ENCODE measurements at regions not wholly inside any gene's neighbourhood (a gene's known extent, or its start where the extent isn't known, plus 50 kb on each side); places are given as distances from the start of the nearest gene placed in this dataset.

DNA sequence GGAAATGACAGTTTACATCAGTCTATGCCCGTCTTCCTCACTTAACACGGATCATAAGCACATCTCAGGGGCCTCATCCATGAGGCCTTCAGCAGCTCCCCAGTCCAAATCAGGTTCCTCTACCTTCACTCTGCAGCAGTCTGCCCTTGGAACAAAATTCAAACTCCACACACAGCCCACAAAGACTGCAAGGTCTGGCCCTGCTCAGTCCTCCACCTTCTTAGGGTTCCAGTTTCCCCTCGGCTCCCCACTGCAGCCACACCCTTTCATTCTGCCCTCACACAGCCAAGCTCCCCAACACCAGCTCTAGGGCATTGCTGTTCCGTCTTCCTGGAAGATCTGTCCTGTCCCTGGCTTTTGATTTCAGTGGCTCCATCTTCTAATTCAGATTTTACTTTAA, 95.2 kb upstream of the IQSEC1 start:
- Histone ChIP-seq H3K27ac (ENCODE audit: low read length) (no peak overlapping the region), H3K4me1 (ENCODE audit: control insufficient read depth, insufficient read depth, low read length) (no peaks in the 10 kb centered on the region), H3K9me3 (ENCODE audit: control insufficient read depth, low read depth, low read length) (no peaks in the 10 kb centered on the region), H3K27me3 (ENCODE audit: control insufficient read depth, insufficient read depth, low read length) (peaks cover 3% of the 10 kb centered on the region), H3K36me3 (ENCODE audit: control insufficient read depth, insufficient read depth, low read length) (no peaks in the 10 kb centered on the region), H3K4me3 (ENCODE audit: low read length) (no peak overlapping the region)
- no CpG with 5 or more reads among the region's 4 CpGs for WGBS (ENCODE audit: insufficient coverage, low lambda C conversion rate)
- no peak for DNase-seq

DNA sequence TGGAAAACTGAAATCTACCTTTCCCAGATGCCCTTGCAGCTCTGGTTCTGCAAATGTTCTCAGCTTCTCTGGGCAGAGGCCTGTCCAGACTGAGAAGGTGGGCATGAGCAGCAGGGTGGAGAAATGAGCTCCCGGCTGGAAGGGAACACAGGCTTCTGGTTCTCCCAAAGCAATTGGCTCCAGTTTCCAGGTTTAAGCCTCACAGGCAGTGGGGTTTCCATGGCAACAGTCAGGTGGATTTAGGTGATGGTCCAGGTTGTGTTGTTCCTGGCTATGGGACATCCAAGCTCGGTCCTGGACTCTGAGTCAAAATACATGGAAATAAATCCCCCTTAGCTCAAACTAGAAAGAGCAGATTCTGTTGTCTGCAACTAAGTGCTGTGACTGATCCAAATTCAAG, 94.6 kb upstream of the IQSEC1 start:
- Histone ChIP-seq H3K36me3 (ENCODE audit: control insufficient read depth, insufficient read depth, low read length) (no peaks in the 10 kb centered on the region), H3K4me1 (ENCODE audit: control insufficient read depth, insufficient read depth, low read length) (no peaks in the 10 kb centered on the region), H3K9me3 (ENCODE audit: control insufficient read depth, low read depth, low read length) (no peaks in the 10 kb centered on the region), H3K4me3 (ENCODE audit: low read length) (no peak overlapping the region), H3K27me3 (ENCODE audit: control insufficient read depth, insufficient read depth, low read length) (peaks cover 3% of the 10 kb centered on the region), H3K27ac (ENCODE audit: low read length) (no peak overlapping the region)
- WGBS (ENCODE audit: insufficient coverage, low lambda C conversion rate), result no CpG with 5 or more reads among the region's 2 CpGs
- DNase-seq, result no peak

GRCh38 chr3:13167064-13167743, 94.0 kb upstream of the IQSEC1 start:
- H3K9me3 ChIP-seq (ENCODE audit: control insufficient read depth, low read depth, low read length), result no peaks in the 10 kb centered on the region
- no peak overlapping the region for H3K4me3 ChIP-seq (ENCODE audit: low read length)
- no peak overlapping the region for H3K27ac ChIP-seq (ENCODE audit: low read length)
- H3K27me3 ChIP-seq (ENCODE audit: control insufficient read depth, insufficient read depth, low read length), result peaks cover 2% of the 10 kb centered on the region
- WGBS (ENCODE audit: insufficient coverage, low lambda C conversion rate), result no CpG with 5 or more reads among the region's 11 CpGs
- no peaks in the 10 kb centered on the region for H3K4me1 ChIP-seq (ENCODE audit: control insufficient read depth, insufficient read depth, low read length)
- no peaks in the 10 kb centered on the region for H3K36me3 ChIP-seq (ENCODE audit: control insufficient read depth, insufficient read depth, low read length)
- DNase-seq, result no peak

- no peak overlapping the region for H3K4me3 ChIP-seq (ENCODE audit: low read length)
- H3K27me3 ChIP-seq (ENCODE audit: control insufficient read depth, insufficient read depth, low read length), result no peaks in the 10 kb centered on the region
- WGBS (ENCODE audit: insufficient coverage, low lambda C conversion rate), result no CpG with 5 or more reads among the region's 13 CpGs
- H3K9me3 ChIP-seq (ENCODE audit: control insufficient read depth, low read depth, low read length), result no peaks in the 10 kb centered on the region
- no peak overlapping the region for H3K27ac ChIP-seq (ENCODE audit: low read length)
- no peaks in the 10 kb centered on the region for H3K36me3 ChIP-seq (ENCODE audit: control insufficient read depth, insufficient read depth, low read length)
- no peaks in the 10 kb centered on the region for H3K4me1 ChIP-seq (ENCODE audit: control insufficient read depth, insufficient read depth, low read length)
- DNase-seq, result no peak
Observed at GRCh38 chr3:13166243-13167063, 93.2 kb upstream of the IQSEC1 start.

GRCh38 chr3:13165576-13165975, 92.3 kb upstream of the IQSEC1 start:
- Histone ChIP-seq H3K4me3 (ENCODE audit: low read length) (no peak overlapping the region), H3K4me1 (ENCODE audit: control insufficient read depth, insufficient read depth, low read length) (no peaks in the 10 kb centered on the region), H3K27ac (ENCODE audit: low read length) (no peak overlapping the region), H3K9me3 (ENCODE audit: control insufficient read depth, low read depth, low read length) (no peaks in the 10 kb centered on the region), H3K27me3 (ENCODE audit: control insufficient read depth, insufficient read depth, low read length) (no peaks in the 10 kb centered on the region), H3K36me3 (ENCODE audit: control insufficient read depth, insufficient read depth, low read length) (no peaks in the 10 kb centered on the region)
- DNase-seq, result no peak
- no CpG with 5 or more reads among the region's 9 CpGs for WGBS (ENCODE audit: insufficient coverage, low lambda C conversion rate)

- Histone ChIP-seq H3K9me3 (ENCODE audit: control insufficient read depth, low read depth, low read length) (no peaks in the 10 kb centered on the region), H3K36me3 (ENCODE audit: control insufficient read depth, insufficient read depth, low read length) (no peaks in the 10 kb centered on the region), H3K4me3 (ENCODE audit: low read length) (no peak overlapping the region), H3K27ac (ENCODE audit: low read length) (no peak overlapping the region), H3K27me3 (ENCODE audit: control insufficient read depth, insufficient read depth, low read length) (no peaks in the 10 kb centered on the region), H3K4me1 (ENCODE audit: control insufficient read depth, insufficient read depth, low read length) (no peaks in the 10 kb centered on the region)
- no peak for DNase-seq
- no CpG with 5 or more reads among the region's 9 CpGs for WGBS (ENCODE audit: insufficient coverage, low lambda C conversion rate)
Observed at GRCh38 chr3:13164893-13165492, 91.8 kb upstream of the IQSEC1 start.

- H3K9me3 ChIP-seq (ENCODE audit: control insufficient read depth, low read depth, low read length), result no peaks in the 10 kb centered on the region
- H3K27ac ChIP-seq (ENCODE audit: low read length), result no peak overlapping the region
- no CpG with 5 or more reads among the region's 16 CpGs for WGBS (ENCODE audit: insufficient coverage, low lambda C conversion rate)
- no peaks in the 10 kb centered on the region for H3K4me1 ChIP-seq (ENCODE audit: control insufficient read depth, insufficient read depth, low read length)
- H3K27me3 ChIP-seq (ENCODE audit: control insufficient read depth, insufficient read depth, low read length), result no peaks in the 10 kb centered on the region
- no peak for DNase-seq
- no peaks in the 10 kb centered on the region for H3K36me3 ChIP-seq (ENCODE audit: control insufficient read depth, insufficient read depth, low read length)
- no peak overlapping the region for H3K4me3 ChIP-seq (ENCODE audit: low read length)
Observed at GRCh38 chr3:13163848-13164382, 90.7 kb upstream of the IQSEC1 start.

DNA sequence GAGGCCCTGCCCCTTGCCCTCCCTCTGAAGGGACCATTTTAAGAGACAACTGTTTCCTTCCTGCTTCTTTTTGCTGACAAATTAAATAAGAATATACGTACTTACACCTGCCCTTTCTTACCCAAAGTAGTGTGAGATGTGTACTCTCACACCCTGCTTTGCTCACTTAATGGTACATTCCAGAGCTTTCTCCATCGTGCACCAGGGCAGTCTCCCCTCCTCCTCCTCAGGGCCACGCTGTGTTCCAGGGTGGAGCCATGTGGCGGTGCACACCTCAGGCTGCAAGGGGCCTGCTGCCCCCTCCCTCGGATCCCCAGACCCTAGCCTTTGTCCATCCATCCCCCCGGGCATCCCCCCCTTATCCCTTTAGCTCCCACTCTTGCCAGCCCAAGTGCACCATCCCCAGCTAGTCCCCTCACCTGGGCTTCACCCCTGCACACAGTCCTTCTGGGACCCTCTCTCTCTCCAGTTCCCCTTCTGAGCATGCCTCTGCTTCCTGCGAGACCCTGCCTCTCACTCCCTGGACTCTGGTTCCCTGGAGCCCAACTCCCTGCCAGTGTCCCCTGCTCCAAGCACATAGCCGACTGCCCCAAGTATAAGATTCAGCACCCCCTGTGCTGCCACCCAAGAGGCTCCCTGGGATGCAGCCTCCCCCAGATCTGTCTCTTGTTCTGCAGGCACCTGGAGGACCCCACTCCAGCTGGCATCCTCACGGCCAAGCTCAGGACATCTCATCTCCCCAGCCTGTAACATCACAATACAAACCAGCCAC, 89.5 kb upstream of the IQSEC1 start:
- Histone ChIP-seq H3K27ac (ENCODE audit: low read length) (no peak overlapping the region), H3K27me3 (ENCODE audit: control insufficient read depth, insufficient read depth, low read length) (no peaks in the 10 kb centered on the region), H3K4me1 (ENCODE audit: control insufficient read depth, insufficient read depth, low read length) (no peaks in the 10 kb centered on the region), H3K9me3 (ENCODE audit: control insufficient read depth, low read depth, low read length) (no peaks in the 10 kb centered on the region), H3K4me3 (ENCODE audit: low read length) (no peak overlapping the region), H3K36me3 (ENCODE audit: control insufficient read depth, insufficient read depth, low read length) (no peaks in the 10 kb centered on the region)
- no peak for DNase-seq
- no CpG with 5 or more reads among the region's 9 CpGs for WGBS (ENCODE audit: insufficient coverage, low lambda C conversion rate)

GRCh38 chr3:13161771-13162535, 88.7 kb upstream of the IQSEC1 start:
- Histone ChIP-seq H3K27ac (ENCODE audit: low read length) (no peak overlapping the region), H3K4me1 (ENCODE audit: control insufficient read depth, insufficient read depth, low read length) (no peaks in the 10 kb centered on the region), H3K36me3 (ENCODE audit: control insufficient read depth, insufficient read depth, low read length) (no peaks in the 10 kb centered on the region), H3K4me3 (ENCODE audit: low read length) (no peak overlapping the region), H3K9me3 (ENCODE audit: control insufficient read depth, low read depth, low read length) (no peaks in the 10 kb centered on the region), H3K27me3 (ENCODE audit: control insufficient read depth, insufficient read depth, low read length) (no peaks in the 10 kb centered on the region)
- no peak for DNase-seq
- no CpG with 5 or more reads among the region's 18 CpGs for WGBS (ENCODE audit: insufficient coverage, low lambda C conversion rate)

All from large intestine (tissue), 3 donors.